Inflammatory macrophage treated with lipopolysaccharide for 1 hour (primary cell): ENCODE measurements at regions not wholly inside any gene's neighbourhood (a gene's known extent, or its start where the extent isn't known, plus 50 kb on each side); places are given as distances from the start of the nearest gene placed in this dataset.
A peak's percentile ranks its signal among the peaks of the same experiment; 100 is the strongest.

Experiments
- DNase-seq, 2 donors: peaks; one replicate each; pipeline ENCODE4 v3.0.0-alpha.2; 2020 to 2022

DNA sequence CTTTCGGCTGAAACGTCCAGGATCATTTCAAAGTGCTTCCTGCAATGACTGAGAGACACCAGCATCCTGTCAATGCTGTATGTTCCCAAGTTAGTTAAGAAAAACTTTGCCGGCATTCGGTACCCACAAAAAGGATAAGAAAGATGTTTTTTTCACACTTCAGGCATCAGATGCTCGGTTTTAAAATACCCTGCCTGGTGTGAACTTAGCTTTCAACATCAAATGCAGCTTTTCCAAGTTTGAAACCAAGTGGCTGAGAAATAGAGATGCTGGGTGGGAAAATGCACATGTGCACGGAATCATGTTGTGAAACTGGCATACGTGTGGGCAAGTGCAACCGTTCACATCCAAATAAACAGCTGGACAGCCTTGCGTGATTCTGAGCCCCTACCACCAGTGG is 254.9 kb upstream of the IGF1R start:
- DNase-seq = no peak

DNA sequence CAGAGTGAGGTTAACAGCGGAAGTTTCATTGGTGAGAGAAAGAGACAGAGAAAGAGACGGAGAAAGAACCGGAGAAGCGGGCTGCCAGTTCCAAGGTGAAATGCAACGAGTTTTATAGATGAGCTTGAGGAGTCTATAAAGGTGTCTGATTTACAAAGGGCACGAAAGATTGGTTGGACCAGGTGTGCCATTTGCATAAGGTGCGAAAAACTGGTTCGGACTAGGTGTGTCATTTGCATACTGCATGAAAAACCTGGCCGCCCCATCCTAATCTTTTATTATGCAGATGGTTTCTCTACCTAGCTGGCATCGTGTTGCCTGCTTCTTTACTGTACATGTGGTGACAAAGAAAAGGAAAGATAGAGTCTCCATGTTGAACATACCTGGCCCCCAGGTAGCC is 253.8 kb upstream of the IGF1R start:
- DNase-seq = no peak

DNA sequence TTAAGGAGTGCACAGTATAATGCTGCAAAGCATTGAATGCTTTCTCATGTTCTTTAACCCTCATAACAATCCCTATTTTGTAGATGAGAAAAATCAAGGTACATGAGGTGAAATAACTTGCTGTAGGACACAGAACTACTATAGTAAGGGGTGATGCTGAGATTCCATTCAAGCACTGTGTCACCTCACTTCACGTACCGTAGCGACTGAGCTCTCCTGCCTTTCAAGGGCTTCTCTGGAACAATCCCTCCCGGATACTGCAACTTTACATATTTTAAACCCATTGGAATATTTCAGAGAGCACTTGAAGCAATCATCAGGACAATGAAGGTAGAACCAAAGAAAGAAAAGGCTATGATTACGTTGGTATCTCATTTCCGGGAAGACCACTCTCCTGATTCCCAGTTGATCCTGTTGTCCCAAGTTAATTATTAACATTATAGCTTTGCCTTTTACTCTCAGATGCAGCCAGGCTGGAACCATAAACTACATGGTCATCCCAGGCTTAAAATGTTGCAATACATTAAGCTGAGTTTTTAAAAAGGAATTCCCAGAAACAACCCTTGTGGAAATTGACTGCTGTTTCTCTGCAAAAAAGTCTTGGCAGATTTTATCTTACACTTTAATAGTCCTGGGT is 252.2 kb upstream of the IGF1R start:
- no peak for DNase-seq

GRCh38 chr15:98397419-98397818 is 250.9 kb upstream of the IGF1R start:
- no peak for DNase-seq

- DNase-seq = no peak
These were observed 250.3 kb upstream of the IGF1R start for GRCh38 chr15:98398056-98398455.

DNA sequence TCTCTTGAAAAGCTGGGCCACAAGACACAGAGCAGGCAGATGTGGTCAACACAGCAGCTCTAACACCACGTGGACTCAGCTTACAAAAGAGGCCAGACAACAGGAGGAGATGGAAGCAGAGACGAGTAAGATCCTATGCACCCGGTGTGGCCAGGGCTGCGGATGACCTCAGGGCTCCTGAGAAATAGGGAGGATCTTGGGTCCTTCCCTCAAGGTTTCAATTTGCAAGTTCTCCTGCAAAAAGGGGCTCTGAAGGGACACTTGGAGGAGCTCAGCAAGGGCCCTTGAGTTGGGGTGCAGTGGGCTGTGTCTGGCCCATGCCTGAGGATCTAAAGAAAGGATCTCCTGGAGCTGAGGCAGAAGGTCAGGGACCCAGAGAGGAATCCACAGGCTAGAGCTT is 249.5 kb upstream of the IGF1R start:
- no peak for DNase-seq

- DNase-seq = no peak
These were observed 248.2 kb upstream of the IGF1R start for GRCh38 chr15:98400120-98400519.

GRCh38 chr15:98401029-98401428 is 247.3 kb upstream of the IGF1R start:
- DNase-seq = no peak

DNA sequence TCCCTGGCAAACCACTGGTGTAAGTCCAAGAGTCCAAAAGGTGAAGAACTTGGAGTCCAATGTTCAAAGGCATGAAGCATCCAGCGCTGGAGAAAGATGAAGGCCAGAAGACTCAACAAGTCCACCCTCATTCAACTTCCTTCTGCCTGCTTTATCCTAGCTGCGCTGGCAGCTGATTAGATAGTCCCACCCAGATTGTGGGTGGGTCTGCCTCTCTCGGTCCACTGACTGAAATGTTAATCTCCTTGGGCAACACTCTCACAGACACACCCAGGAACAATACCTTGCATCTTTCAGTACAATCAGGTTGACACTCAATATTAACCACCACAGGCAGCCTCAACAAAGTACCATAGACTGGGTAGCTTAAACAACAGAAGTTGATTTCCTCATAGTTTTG is 245.9 kb upstream of the IGF1R start:
- DNase-seq = no peak

DNA sequence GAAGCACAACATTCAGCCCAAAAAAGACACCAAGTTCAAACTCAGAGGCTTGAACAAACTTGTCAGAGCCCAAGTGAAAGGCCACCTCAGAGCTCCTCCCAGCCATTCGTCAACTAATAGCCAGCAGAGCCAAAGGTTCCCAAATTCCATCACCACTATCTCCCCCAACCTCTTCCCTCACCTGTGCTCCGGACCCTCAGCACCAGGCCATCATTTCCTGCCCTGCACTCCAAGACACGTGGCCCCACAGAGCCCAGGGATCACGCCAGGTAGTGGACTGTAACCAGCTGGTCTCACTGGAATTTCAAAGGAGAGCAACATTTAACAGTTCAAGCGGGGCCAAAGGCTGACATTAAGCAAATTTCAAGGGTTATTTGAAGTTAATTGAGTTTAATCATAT is 245.2 kb upstream of the IGF1R start:
- DNase-seq = no peak

- DNase-seq = no peak
These were observed 244.8 kb upstream of the IGF1R start for GRCh38 chr15:98403569-98403968.

DNA sequence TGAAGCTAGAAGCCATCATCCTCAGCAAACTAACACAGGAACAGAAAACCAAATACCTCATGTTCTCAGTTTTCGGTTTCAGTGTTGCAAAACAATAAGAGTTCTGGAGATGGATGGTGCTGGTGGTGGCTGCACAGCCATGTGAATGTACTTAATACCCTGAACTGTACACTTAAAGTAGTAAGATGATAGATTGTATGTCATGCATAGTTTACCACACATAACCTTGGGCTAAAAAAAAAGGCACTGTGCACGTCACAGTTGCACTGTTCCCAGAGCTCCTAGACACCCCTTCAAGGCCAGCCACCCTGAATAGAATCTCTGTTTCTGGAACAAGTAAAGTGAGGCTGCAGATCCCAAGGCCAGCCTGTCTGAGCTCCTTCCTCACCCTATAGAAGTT is 243.3 kb upstream of the IGF1R start:
- DNase-seq = no peak

DNA sequence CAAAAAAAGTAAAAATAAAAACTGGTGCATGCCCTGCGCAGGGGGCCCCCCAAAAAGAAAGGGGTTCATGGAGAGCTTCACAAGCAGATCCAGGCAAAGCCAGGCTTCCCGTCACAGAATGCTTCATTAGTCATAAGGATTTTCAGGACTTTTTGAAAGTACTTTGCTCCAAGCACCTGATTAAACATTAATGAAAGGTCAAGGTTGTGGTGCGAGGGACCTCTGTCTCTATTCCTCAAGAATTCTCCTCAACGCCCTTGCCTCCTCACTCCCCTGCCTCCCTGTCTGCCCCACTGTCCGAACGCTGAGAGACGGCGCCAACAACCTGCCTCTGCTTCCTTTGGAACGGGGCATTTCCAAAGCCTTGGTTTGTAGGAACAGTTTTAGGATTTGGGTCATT is 240.1 kb upstream of the IGF1R start:
- DNase-seq = no peak

DNA sequence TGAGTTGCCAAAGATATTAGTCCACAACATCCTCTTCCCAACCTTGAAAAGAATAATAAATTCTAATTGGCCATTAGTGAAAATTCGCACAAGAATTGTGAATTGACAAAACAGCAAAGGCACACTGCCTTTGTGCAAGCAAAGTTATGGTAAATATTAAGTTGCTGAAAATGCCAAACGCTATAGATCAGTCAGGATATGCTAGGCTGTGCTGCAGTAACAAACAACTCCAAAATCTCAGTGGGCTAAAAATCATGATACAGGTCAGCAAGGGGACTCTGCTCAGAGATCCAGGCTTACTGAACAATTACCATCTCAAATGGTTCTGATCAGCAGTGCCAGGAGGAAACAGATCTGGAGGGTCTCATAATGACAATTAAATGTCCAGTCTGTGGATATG is 238.0 kb upstream of the IGF1R start:
- DNase-seq = no peak

GRCh38 chr15:98412852-98413251 is 235.5 kb upstream of the IGF1R start:
- no peak for DNase-seq

GRCh38 chr15:98413933-98414546 is 234.3 kb upstream of the IGF1R start:
- peak; percentile 11 to 41 for DNase-seq

- no peak for DNase-seq
These were observed 232.0 kb upstream of the IGF1R start for GRCh38 chr15:98416222-98416855.

- no peak for DNase-seq
These were observed 231.0 kb upstream of the IGF1R start for GRCh38 chr15:98417346-98417745.

GRCh38 chr15:98418122-98418521 is 230.2 kb upstream of the IGF1R start:
- no peak for DNase-seq

DNA sequence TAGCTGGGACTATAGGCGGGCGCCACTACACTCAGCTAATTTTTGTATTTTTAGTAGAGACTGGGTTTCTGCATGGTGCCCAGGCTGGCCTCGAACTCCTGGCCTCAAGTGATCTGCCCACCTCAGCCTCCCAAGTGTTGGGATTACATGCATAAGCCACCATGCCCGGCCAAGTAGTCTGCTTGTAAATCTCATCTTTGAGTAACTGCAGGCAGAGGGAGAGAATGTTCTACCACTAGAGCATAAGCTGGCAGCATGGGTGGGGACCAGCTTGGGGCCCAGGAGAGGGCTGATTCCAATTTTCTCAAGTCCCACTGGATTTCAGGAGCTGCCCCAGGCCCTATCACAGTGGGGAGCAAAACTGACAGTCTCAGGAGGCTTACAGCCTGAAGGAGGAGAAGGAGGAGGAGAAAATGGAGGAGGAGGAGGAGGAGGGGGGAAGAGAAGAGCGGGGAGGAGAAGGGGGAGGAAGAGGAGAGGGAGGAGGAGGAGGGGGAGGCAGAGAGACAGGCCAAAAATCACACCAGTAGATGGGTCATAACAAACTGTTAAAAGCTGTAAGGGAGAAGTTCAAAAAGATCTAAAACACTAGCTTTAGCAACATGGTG is 229.1 kb upstream of the IGF1R start:
- DNase-seq = no peak

DNA sequence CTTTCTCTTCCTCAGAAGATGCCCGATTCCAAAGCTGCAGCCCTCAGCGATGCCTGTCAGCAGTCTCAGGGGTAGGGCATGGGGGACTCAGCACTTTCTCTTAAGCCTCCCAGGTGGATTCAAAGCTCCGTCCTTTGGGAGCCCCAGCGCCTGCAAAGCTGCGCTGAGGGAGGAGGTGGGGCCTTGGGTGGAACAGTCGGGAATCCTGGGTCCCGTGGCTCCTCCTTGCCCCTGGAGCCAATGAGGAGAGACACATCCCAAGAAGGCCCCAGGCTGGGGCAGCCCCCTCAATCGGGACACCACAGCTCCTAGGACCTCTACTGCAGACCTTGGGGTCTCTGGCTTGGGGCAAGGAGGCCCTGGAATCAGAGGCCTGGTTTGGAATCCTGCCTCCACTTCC is 227.5 kb upstream of the IGF1R start:
- DNase-seq = no peak

- DNase-seq = peak in 1 of 2 donors; percentile 63
These were observed 226.8 kb upstream of the IGF1R start for GRCh38 chr15:98421419-98422129.

- no peak for DNase-seq
These were observed 226.2 kb upstream of the IGF1R start for GRCh38 chr15:98422130-98422478.

- DNase-seq = no peak
These were observed 223.2 kb upstream of the IGF1R start for GRCh38 chr15:98425173-98425572.
